Lower leg skin (tissue), 3 donors: ENCODE measurements at regions not wholly inside any gene's neighbourhood (a gene's known extent, or its start where the extent isn't known, plus 50 kb on each side); places are given as distances from the start of the nearest gene placed in this dataset.

Experiments
- POLR2A ChIP-seq, 2 donors: fragments of 450-650 bp; IDR thresholded peaks; one replicate each; pipeline ENCODE4 v1.6.1; 2016 to 2017; ENCODE audit warnings: antibody characterized with exemption in 2 of 2, mild to moderate bottlenecking in 1 of 2, moderate library complexity in 1 of 2
- TF ChIP-seq, protein P1 (sequence below), 3 donors: fragments of 450-650 bp; IDR thresholded peaks; one replicate each; pipeline ENCODE4 v1.5.1; 2016; ENCODE audit warnings: antibody characterized with exemption in 3 of 3, mild to moderate bottlenecking in 3 of 3, moderate library complexity in 2 of 3

DNA sequence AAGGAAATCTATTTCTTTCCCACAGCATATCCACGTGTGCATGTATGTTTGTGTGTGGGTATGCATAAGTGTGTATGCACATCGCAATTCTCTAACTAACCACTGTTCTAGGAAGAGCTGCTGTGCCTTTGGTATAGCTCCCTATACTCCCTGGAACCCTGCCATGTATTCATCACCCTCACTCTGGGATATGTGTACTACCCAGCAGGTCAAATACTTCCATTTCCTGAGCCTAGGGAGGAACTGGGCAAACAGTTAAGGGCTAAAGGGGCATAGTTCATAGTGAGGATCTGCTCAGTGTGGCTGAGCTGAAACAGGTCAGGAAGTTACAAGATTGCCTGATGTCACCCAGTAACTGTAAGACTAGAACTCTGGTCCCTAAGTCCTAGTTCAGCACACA, 260.4 kb downstream of the RPLP1 start:
- TF ChIP-seq, protein P1, sequence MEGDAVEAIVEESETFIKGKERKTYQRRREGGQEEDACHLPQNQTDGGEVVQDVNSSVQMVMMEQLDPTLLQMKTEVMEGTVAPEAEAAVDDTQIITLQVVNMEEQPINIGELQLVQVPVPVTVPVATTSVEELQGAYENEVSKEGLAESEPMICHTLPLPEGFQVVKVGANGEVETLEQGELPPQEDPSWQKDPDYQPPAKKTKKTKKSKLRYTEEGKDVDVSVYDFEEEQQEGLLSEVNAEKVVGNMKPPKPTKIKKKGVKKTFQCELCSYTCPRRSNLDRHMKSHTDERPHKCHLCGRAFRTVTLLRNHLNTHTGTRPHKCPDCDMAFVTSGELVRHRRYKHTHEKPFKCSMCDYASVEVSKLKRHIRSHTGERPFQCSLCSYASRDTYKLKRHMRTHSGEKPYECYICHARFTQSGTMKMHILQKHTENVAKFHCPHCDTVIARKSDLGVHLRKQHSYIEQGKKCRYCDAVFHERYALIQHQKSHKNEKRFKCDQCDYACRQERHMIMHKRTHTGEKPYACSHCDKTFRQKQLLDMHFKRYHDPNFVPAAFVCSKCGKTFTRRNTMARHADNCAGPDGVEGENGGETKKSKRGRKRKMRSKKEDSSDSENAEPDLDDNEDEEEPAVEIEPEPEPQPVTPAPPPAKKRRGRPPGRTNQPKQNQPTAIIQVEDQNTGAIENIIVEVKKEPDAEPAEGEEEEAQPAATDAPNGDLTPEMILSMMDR (IDR thresholded peaks at IDR 0.05), result no peak
- TF ChIP-seq POLR2A (IDR thresholded peaks at IDR 0.05), result no peak
